SK-N-MC (cell line): ENCODE measurements at regions not wholly inside any gene's neighbourhood (a gene's known extent, or its start where the extent isn't known, plus 50 kb on each side); places are given as distances from the start of the nearest gene placed in this dataset.

Source experiments
- EZH2 ChIP-seq: fragments of 200-600 bp; sonication (generic); IDR thresholded peaks from one replicate; pipeline ENCODE4 v1.6.1; 2017; ENCODE audit warnings: antibody characterized with exemption
- POLR2AphosphoS5 ChIP-seq: IDR thresholded peaks from 2 replicates; pipeline ENCODE4 v1.6.1; 2012; ENCODE audit warnings: mild to moderate bottlenecking, low read depth, low read length, borderline replicate concordance

DNA sequence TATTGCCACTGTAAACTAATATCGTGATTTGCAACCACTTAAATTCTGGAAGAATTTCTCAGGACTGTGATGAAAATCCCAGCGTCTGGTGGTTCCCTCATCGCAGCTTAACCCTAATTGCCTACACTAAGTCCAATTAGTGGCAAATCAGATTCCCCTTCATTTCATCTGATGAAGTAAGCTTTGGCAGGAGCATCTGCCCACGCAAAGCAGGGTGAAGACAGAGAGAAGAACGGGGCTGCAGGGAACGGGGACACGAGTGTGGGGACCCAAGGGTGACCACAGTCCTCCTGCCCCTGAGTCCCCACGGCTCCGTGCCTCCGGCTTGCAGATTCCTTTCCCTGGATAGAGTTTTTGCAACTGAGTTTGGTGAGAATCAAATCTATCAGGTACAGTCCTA is 159.5 kb downstream of the LY86 start:
- no peak for TF ChIP-seq POLR2AphosphoS5
- no peak for TF ChIP-seq EZH2
